ENCODE measurements at regions not wholly inside any gene's neighbourhood (a gene's known extent, or its start where the extent isn't known, plus 50 kb on each side); places are given as distances from the start of the nearest gene placed in this dataset.

- H2AFZ ChIP-seq (ENCODE audit: control insufficient read depth, low read depth, low read length), result no peak overlapping the region
- intact Hi-C loops (cut with micrococcal nuclease; ENCODE audit: unreplicated experiment), result no loop called here
- 39% methylated on average over 4 of the region's 4 CpGs for WGBS (ENCODE audit: insufficient coverage, insufficient replicate concordance, low lambda C conversion rate, missing lambda C conversion rate)
- ChIA-PET POLR2A (no interaction called here), SMC1A (ENCODE audit: uncharacterized antibody, unreplicated experiment) (no interaction called here), CTCF (interaction anchor here (1.1 kb wide), 1 partner anchor 9 kb away, joined by 4 read pairs; no protein-coding TSS in a partner anchor), RAD21 (ENCODE audit: unreplicated experiment) (no interaction called here)
- TF ChIP-seq RB1 (IDR thresholded peaks at IDR 0.05; ENCODE audit: borderline replicate concordance) (no peak), ZNF592 (IDR thresholded peaks at IDR 0.05) (no peak), PRDM15 (CRISPR knock-in tag; IDR thresholded peaks at IDR 0.05) (no peak)
- FAIRE-seq, result no peak
- H3K4me1 ChIP-seq (ENCODE audit: control insufficient read depth, insufficient read depth, low read length), result no peaks in the 10 kb centered on the region; the same call in 1 of the 2 replicates
- no peak overlapping the region for H3K27ac ChIP-seq (ENCODE audit: control insufficient read depth, insufficient read depth)
- H3K27me3 ChIP-seq (replicated peaks in 1 of 2; ENCODE audit: control insufficient read depth in 2 of 2, insufficient read depth in 2 of 2, low read length in 1 of 2), result no peaks in the 10 kb centered on the region; a peak in 2 of 4 replicates
- no TSS peak for BruUV-seq (replicated peaks)
- no peak for DNase-seq (ENCODE audit: low read depth, low spot score)
- H3K9ac ChIP-seq (ENCODE audit: control insufficient read depth, insufficient read depth, low read length), result no peak overlapping the region
- H3K79me2 ChIP-seq (ENCODE audit: control insufficient read depth, insufficient read depth, low read length), result no peaks in the 10 kb centered on the region
- in situ Hi-C loops (cut with MboI), result no loop called here
- no peaks in the 10 kb centered on the region; the same call in 2 of the 3 replicates for H3K9me3 ChIP-seq (replicated peaks; ENCODE audit: control insufficient read depth, insufficient read depth, low read length)
- no peak overlapping the region for H3K4me3 ChIP-seq
- no peak overlapping the region for H3K4me2 ChIP-seq (ENCODE audit: control insufficient read depth, insufficient read depth)
- no peaks in the 10 kb centered on the region; the same call in 1 of the 2 replicates for H4K20me1 ChIP-seq (ENCODE audit: control insufficient read depth, insufficient read depth)
- no peaks in the 10 kb centered on the region for H3K36me3 ChIP-seq (ENCODE audit: control insufficient read depth in 2 of 2, insufficient read depth in 2 of 2, low read length in 1 of 2)
- no peak for ATAC-seq
Observed at GRCh38 chr2:19785867-19786266, 115.9 kb downstream of the TTC32 start.

All from GM12878 (cell line).